EH (cell line): ENCODE measurements at regions not wholly inside any gene's neighbourhood (a gene's known extent, or its start where the extent isn't known, plus 50 kb on each side); places are given as distances from the start of the nearest gene placed in this dataset.
"Not testable (repeated sequence)": the region's sequence is repeated elsewhere in the genome, so short reads cannot be mapped to it uniquely, and the experiment has no call there.

Experiments
- DNase-seq: peaks from one replicate; pipeline ENCODE4 v3.0.0-alpha.2; 2015; ENCODE audit warnings: low read depth

DNA sequence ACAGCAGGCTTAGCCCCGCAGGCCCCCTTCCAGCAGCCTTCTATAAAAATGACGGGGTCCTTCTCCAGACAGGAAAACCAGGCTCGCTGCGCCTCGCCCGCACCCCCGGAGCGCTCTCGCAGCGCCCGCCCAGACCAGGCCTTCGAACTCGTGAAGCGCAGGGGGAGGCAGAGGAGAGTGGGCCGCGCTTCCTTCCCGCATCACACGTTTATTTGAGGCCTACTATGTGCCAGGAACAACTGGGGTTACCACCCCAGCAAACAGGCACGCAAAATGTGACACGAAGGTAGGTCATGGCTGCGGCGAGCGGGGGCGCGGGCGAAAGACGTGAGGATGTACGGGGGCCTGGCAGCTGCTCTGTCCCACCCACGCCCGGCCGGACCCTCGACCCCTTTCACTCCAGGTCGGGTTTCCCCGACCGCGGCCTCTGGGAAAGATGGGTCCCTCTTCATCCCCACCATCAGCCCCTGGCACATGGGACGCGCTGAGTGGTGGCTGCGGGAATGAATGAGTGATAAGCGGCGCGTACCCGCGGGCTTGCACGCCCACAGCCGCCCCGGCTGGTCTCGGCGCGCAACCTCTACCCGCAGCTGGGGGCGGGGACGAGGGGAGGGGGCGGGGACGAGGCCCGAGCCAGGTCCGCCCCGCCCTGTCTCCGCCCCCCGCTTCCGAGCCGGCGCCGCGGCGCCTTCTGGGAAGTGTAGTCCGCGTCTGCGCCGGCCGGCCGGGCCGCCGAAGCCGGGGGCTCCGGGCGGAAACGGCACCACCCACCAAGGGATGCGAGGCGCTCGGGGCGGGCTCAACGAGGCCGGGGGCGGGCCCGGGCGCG, 59.1 kb downstream of the ZNF467 start:
- DNase-seq: peak; percentile 88

DNA sequence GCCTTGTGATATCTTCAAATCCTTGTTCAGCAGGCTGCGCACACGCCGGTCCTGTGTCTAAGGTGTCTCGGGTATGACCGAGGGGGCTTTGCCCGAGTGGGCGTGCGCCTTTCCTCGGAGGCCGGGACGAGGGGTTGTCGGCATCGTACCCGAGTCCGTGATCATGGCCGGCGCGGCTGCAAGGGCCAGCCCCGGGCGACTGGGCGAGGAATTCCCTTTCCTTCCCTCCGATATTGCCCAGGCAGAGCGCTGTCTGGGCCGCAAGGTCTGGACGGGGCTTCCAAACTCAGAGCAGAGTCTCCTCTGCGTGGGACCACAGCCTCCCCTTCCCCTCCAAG, 59.7 kb downstream of the ZNF467 start:
- no peak for DNase-seq

DNA sequence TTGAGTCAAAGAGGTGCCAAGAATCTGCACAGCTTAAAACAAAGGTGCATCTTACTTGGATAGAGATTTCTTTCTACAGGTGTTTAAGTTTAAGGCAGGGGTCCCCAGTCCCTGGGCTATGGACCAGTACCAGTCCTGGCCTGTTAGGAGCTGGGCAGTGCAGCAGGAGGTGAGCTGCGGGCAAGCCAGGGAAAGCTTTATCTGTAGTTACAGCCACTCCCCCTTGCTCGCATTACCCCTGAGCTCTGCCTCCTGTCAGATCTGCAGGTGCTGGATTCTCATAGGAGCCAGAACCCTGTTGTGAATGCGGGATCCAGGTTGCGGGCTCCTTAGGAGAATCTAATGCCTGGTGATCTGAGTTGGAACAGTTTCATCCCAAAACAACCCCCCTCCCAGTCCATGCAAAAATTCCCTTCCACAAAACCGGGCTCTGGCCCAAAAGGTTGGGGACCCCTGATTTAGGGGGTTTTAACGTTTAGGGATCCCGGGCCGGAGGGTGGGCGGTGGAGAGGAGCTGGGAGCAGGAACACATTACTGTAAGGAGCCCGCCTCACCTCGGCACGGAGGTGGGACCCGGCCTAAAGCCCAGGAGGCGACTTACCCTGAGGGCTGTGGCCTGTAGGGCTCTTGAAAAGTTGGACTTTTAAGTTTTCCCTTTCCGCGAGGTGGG, 60.2 kb downstream of the ZNF467 start:
- DNase-seq: no peak

DNA sequence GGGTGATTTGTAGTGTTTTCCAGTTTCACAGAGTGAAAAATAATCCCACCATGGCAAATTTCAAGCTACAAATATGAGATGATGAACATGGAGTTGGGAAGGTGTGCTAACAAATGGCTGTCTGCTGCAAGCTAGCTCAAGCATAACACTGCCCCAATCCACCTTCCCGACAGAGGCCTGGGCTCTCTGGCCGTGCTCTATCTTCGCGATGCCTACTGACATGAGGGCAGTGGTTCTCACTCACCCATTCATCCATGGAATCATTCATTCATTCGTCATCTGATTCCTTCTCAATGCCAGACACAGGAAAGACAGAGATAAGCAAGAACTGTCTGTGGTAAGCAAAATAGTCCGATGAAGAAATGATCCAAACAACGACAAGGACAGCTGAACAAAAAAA, 65.4 kb downstream of the ZNF467 start:
- DNase-seq: no peak

DNA sequence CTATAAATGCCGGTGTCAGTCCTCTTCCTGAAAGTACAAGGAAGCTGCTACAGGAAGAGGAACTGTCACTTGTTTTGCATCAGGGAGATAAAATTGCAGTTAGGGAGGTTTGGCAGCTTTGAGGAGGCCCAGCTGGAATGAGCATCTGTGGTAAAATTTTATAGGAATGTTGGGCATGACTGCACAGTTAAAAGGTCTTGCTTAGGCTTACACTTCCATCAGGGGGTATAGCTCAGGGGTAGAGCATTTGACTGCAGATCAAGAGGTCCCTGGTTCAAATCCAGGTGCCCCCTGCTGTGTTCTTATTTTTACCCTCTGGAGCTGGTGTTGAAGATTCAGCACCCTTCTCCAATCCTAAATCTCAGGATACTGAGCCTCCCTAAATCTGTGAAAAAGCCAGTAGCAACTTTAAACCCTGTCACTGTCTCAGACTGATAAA, 65.9 kb downstream of the ZNF467 start:
- peak; percentile 42 for DNase-seq

DNA sequence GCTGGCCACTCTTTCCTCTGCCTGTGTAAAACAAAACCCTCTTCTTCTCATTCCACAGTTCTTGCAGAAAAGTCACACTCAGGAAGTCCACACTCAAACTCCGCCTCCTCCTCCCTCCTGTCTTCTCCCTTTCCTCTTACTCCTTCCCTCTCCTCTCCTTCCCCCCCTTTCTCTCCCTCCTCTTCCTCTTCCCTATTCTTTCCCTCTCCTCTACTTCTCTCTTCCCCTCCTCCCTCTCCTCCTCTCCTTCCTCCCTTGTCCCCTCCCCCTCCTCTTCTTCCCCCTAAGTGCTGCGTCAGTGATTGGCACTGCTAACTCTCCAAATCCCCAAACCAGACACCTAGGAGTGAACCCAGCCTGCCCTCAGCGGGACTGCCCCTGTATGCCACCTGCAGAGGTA, 67.0 kb downstream of the ZNF467 start:
- no peak for DNase-seq

DNA sequence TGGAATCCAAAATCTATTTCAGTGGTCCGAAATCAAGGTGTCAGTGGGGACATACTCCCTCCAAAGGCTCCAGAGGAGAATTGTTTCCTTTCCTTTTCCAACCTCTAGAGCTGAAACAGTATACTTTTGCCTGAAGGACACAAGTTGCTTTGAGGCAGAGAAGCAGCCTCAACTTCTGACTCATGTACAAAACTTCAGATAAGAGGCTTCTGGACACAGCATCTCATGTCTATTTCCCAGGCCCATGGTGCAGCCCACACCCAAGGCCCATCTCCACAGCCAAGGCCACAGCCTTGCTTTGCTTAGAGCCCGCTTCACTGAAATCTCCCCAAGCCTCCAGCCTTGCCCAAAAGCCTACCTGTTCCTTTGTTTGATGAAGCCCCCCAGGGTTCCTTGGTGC, 68.9 kb downstream of the ZNF467 start:
- DNase-seq: peak; percentile 23

DNA sequence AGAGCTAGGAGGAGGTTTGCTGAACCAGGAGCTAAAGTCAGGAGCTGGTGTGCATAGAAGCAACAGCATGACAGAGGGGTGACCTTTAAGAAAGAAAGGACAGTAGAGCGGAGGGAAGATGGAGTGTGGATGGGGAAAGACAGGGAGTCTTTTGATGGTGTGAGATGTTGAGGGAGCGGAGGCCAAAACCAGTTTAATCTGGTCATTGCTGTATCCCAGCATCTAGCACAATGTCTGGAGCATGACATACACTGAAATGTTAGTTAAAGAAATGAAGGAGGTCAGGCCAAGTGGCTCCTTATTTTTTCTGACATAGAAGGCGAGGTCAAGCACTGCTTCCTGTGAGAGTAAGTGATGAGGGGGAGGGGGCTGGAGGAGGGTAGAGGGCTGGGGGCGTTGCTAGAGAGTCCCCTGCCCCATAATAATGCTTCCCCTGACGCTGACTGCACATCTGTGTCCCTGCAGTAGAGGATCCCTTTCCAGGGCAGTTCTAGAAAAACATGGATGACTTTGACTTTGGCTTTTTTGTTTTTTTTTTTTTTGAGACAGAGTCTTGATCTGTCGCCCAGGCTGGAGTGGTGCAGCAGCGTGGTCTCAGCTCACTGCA, 70.2 kb downstream of the ZNF467 start:
- DNase-seq: no peak

DNA sequence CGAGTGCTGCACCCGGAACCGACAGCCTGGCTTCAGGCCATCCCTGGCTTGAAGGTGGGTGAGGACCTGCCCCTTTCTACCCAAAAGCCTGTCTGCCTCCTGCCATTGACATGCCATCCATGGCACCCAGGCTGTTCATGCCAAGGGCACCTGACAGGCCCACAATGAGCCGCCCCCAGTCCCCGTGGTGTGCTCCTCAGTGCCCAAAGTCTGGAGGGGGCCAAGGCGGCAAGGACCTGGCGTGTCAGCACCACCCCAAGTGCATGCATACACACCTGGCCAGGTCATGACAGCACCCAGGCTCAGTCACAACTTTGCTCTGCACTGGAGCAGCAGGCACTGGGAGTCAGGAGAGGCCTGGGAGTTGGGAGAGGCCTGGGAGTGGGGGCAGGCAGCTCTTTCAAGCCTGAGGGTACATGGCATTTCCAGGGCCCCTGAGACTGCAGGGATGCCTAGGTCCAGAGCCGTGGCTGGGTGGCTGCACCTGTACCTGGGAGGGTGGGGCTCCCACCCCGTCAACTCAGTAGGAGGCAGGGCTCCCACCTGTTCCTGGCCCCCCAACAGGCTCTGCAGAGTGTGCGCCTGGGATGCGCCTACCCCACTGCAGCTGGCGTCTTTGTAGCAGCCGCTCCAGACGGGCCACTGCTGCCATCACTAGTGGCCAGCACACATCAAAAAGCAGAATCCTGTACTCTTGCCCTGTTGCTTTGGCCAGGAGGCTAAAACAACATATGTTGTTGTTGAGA, 71.7 kb downstream of the ZNF467 start:
- no peak for DNase-seq

DNA sequence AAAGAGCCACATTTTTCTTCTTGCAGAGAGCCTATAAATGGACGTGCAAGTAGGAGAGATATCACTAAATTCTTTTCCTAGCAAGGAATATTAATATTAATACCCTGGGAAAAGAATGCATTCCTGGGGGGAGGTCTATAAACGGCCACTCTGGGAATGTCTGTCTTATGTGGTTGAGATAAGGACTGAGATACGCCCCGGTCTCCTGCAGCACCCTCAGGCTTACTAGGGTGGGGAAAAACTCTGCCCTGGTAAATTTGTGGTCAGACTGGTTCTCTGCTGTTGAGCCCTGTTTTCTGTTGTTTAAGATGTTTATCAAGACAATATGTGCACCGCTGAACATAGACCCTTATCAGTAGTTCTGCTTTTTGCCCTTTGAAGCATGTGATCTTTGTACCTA, 75.6 kb downstream of the ZNF467 start:
- not testable (repeated sequence) for DNase-seq

DNA sequence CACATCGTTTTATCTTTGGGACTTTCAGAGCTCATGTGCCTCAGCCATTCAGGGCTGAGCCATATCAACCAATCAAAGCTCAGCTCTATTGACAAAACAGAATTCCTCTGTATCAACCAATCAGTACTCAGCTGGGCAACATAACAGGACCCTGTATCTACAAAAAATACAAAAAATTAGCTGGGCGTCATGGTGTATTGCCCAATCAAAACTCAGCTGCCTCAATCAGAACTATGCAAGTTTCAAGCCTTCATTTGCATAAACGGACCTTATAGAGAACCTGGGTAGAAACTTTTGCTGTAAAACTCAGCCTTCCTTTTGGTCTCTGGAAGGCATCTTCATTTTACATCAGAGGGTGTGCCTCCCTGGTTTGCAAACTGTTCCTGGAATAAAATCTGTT, 77.1 kb downstream of the ZNF467 start:
- DNase-seq: no peak

DNA sequence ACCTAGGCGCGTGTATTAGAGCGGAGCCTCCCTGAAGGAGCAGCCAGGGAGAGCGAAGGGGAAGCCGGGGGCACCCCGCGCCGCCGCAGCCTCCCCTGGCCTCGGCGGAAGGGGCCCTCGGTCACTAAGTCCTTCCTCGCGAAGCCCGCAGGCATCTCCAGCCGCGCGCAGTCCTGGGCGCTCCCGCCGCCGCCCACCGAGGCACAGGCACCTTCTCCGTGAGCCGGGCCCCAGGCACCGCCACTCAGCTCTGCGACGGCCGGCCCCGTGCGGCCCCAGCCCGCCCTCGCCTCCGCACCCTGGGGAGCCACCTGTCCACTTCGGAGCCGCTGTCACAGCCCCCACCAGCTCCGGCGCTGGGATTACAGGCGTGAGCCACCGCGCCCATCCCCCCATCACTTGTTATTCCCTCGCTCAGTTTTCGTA, 80.8 kb downstream of the ZNF467 start:
- DNase-seq: no peak

DNA sequence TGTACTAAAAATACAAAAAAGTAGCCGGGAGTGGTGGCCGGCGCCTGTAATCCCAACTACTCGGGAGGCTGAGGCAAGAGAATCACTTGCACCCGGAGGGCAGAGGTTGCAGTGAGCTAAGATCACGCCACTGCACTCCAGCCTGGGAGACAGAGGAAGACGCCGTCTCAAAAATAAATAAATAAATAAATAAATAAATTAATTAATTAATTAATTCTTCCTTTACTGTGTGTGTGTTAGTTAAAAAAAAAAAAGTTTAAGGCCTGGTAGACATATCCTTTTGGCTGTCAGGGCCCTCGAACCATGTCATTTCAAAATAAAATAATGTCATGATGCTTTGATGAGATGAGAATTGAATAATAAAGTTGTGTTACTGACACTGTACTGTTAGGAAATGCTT, 81.3 kb downstream of the ZNF467 start:
- no peak for DNase-seq

DNA sequence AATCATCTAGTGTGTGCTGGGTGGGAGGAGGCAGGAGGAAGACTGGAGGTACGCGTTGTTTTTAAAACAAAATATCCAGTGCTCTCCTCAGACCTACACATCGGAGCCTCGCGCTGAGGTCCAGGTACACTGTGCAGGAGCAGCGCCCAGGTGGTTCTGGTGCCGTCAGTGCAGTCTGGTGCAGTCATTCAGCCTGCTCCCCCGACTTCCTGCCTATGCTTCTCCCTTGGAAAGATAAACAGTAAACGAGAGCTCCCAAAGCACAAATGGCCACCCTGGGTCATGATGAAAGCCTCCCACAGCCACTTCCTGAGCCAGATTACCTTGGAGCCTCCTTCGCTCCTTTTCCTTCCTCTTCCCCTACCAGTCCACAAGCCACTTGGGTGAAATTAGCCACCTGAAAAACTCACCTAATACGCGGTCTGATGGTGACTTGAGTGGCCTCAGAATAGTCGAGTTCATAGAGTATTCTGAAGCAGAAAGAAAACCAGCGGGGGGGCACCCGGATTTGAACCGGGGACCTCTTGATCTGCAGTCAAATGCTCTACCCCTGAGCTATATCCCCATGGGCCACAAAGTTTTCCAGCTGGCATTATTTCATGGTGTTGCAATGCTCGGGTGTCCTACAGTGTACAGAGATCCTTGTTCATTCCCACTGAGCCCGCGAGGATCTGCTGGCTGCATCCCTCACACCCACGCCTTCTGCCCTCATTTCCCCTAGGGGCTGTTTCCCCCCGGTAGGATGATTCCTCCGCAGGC, 82.5 kb downstream of the ZNF467 start:
- DNase-seq: peak; percentile 67

DNA sequence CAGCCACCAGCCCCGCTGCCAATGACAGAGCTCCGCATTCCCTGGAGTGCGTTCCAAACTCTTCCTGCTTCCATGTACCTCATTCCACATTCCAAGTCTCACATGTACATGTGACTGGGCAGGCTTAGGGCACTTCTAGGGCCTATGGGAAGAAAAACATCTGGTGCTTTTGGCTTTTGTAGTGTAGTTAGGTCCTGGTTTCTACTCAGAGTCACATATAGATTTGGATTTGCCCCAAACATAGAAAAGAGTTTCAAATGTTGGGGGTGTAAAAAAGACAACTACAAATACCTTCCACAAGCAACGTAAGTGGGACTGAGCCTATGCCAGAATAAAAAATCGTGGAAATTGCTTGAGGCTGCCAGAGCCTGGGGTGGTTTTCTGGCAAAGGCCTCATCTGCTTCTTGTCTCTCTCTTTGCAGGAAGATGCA, 84.1 kb downstream of the ZNF467 start:
- DNase-seq: no peak

DNA sequence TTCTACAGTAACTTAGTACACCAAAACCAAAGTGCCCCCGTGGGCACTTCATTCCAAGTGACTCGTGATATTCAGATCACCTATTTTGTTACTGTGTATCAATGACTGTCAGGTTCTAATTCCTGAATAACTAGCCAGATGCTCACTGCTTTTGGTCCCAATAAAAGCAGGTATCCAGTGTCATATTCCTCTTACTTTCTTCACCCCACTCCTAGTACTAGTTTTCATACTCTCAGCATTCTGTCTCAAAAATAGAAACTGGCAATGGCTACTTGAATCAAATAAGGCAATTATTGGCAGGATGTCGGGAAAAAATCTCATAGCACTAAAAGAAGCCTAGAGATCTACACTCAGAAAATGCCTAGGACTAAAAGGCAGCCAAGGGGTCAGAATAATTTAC, 84.6 kb downstream of the ZNF467 start:
- no peak for DNase-seq

DNA sequence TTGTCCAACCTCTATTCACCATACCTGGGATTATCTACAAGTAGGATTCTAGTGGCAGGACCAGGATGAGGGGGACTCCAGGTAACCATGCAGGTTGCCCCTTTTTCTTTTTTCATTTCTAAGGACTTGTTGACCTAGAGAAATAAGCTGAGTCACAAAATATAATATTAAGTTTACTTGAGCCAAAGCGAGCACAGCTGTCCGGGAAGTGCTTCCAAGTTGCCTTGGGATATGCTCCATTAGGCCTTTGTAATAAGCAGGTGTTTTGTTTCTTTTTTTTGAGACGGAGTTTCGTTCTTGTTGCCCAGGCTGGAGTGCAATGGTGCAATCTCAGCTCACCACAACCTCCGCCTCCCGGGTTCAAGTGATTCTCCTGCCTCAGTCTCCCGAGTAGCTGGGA, 85.6 kb downstream of the ZNF467 start:
- DNase-seq: not testable (repeated sequence)

DNA sequence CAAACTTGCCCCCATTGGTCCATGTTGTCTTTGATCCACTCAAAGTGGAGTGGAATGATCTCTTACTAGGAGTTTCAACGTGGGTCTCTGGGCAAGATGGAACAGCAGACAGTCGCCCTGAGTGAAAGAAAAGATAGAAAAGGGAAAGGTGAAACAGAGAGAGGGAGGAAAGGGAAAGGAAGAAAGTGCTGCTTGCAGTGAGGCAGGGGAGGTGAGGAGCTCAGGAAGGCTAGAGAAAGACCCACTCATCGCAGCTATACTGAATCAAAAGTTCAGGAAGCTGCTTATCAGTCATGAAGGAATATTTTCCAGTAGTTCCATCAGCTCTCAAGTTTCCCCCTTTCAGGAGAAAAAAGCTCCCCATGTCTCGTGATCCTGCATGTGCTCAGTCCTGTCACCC, 86.9 kb downstream of the ZNF467 start:
- no peak for DNase-seq

DNA sequence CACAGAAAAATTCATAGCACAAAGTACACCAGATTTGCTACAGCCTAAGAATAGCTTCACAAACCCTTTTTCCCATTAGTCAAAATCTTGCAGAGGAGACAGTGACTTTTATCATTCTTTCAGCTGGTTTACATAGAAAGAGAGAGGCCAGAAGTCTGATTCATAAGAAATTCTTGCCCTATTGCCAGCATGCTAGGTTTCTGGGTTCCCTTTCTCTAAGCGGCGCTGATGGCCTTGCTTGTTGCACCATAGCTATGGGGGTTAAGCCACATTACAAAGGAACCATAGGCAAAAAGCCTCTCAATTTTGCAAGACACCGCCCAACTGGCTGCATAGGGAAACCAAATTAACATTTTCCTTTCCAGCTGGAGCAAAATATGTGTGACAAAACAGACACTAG, 87.4 kb downstream of the ZNF467 start:
- DNase-seq: peak; percentile 78

DNA sequence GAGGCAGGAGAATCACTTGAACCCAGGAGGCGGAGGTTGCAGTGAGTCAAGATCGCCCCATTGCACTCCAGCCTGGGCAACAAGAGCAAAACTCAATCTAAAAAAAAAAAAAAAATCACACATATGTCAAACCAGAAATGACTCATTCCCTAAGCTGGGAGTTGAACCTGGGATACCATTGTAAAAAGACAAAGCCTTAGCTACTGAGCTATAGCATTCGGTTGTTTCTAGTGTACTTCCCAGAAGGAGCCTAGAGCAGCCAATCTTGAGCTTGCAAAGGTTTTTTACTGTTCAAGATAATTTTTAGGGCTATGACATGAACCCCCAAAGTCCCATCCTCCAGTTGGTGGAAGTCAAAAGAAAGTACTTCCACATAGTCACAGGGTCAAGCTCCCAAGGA, 87.9 kb downstream of the ZNF467 start:
- peak; percentile 15 for DNase-seq

DNA sequence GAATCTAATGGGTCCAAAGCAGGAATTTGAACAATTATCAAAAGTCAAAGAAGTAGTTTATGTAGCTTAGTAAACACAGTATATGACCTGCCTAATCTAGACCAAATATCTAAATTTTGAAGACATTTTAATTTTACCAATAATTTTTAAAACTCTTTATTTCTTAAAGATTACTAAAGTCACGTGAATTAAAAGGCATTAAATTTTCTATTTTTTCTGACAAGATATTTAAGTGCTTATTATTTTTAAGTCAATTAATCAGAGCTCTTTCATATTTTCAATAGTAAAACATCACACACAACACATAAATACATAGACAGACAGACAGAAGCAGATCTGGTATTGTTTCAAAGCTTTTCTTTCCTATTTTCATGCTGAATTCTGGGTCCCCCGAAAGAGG, 89.5 kb downstream of the ZNF467 start:
- no peak for DNase-seq

DNA sequence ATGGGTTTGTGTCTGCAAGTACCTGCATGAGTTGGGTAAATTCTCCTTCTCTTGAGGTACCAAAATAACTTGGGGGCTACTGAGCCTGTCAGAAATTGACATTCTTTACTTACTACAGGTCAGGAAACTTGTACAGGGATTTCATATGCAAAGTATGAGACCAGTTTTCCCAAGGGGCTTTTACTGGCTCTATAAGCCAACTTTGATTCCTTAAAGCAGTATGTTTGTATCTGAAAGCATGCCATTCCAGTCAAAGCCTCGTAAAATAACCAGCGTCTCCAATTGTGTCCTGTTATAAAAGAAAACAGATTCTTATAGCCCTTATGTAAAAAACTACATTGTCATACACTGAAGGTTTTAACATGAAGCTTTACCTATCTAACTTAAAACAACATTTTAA, 90.2 kb downstream of the ZNF467 start:
- no peak for DNase-seq
